ENCODE measurements at regions not wholly inside any gene's neighbourhood (a gene's known extent, or its start where the extent isn't known, plus 50 kb on each side); places are given as distances from the start of the nearest gene placed in this dataset.

GRCh38 chr21:24278711-24279110 is 1328.6 kb downstream of the MRPL39 start:
- no peak for DNase-seq (ENCODE audit: insufficient read length, low spot score, missing footprints)
- TF ChIP-seq CTCF (IDR thresholded peaks at IDR 0.05; ENCODE audit: extremely low read depth, low read depth, low read length), result no peak
- Histone ChIP-seq H2AFZ (ENCODE audit: low read length) (no peak overlapping the region), H4K20me1 (ENCODE audit: insufficient read depth, low read length) (no peaks in the 10 kb centered on the region), H3K9me3 (ENCODE audit: low read depth, low read length) (no peaks in the 10 kb centered on the region), H3K36me3 (ENCODE audit: insufficient read depth, low read length) (no peaks in the 10 kb centered on the region), H3K4me1 (ENCODE audit: insufficient read depth, low read length) (no peaks in the 10 kb centered on the region), H3K27ac (ENCODE audit: low read depth, low read length) (no peak overlapping the region), H3K4me3 (ENCODE audit: insufficient read depth, low read length) (no peak overlapping the region), H3K79me2 (ENCODE audit: insufficient read depth, low read length) (no peaks in the 10 kb centered on the region), H3K4me2 (ENCODE audit: insufficient read depth, low read length) (no peak overlapping the region), H3K27me3 (ENCODE audit: insufficient read depth, low read length) (no peaks in the 10 kb centered on the region)

GRCh38 chr21:24276204-24276603 is 1331.1 kb downstream of the MRPL39 start:
- no peak overlapping the region for H3K4me3 ChIP-seq (ENCODE audit: insufficient read depth, low read length)
- H3K4me1 ChIP-seq (ENCODE audit: insufficient read depth, low read length), result no peaks in the 10 kb centered on the region
- H3K4me2 ChIP-seq (ENCODE audit: insufficient read depth, low read length), result no peak overlapping the region
- no peak for DNase-seq (ENCODE audit: insufficient read length, low spot score, missing footprints)
- no peaks in the 10 kb centered on the region for H3K9me3 ChIP-seq (ENCODE audit: low read depth, low read length)
- H3K36me3 ChIP-seq (ENCODE audit: insufficient read depth, low read length), result no peaks in the 10 kb centered on the region
- no peak overlapping the region for H3K27ac ChIP-seq (ENCODE audit: low read depth, low read length)
- H4K20me1 ChIP-seq (ENCODE audit: insufficient read depth, low read length), result no peaks in the 10 kb centered on the region
- TF ChIP-seq CTCF (IDR thresholded peaks at IDR 0.05; ENCODE audit: extremely low read depth, low read depth, low read length), result no peak
- no peaks in the 10 kb centered on the region for H3K79me2 ChIP-seq (ENCODE audit: insufficient read depth, low read length)
- no peaks in the 10 kb centered on the region for H3K27me3 ChIP-seq (ENCODE audit: insufficient read depth, low read length)
- H2AFZ ChIP-seq (ENCODE audit: low read length), result no peak overlapping the region

- Histone ChIP-seq H4K20me1 (ENCODE audit: insufficient read depth, low read length) (no peaks in the 10 kb centered on the region), H3K27me3 (ENCODE audit: insufficient read depth, low read length) (no peaks in the 10 kb centered on the region), H2AFZ (ENCODE audit: low read length) (no peak overlapping the region), H3K27ac (ENCODE audit: low read depth, low read length) (no peak overlapping the region), H3K36me3 (ENCODE audit: insufficient read depth, low read length) (no peaks in the 10 kb centered on the region), H3K4me2 (ENCODE audit: insufficient read depth, low read length) (no peak overlapping the region), H3K4me1 (ENCODE audit: insufficient read depth, low read length) (no peaks in the 10 kb centered on the region), H3K9me3 (ENCODE audit: low read depth, low read length) (no peaks in the 10 kb centered on the region), H3K4me3 (ENCODE audit: insufficient read depth, low read length) (no peak overlapping the region), H3K79me2 (ENCODE audit: insufficient read depth, low read length) (no peaks in the 10 kb centered on the region)
- DNase-seq (ENCODE audit: insufficient read length, low spot score, missing footprints), result no peak
- no peak for TF ChIP-seq CTCF (IDR thresholded peaks at IDR 0.05; ENCODE audit: extremely low read depth, low read depth, low read length)
Observed at GRCh38 chr21:24275616-24276015, 1331.7 kb downstream of the MRPL39 start.

GRCh38 chr21:24272521-24272938 is 1334.8 kb downstream of the MRPL39 start:
- Histone ChIP-seq H2AFZ (ENCODE audit: low read length) (no peak overlapping the region), H4K20me1 (ENCODE audit: insufficient read depth, low read length) (no peaks in the 10 kb centered on the region), H3K36me3 (ENCODE audit: insufficient read depth, low read length) (no peaks in the 10 kb centered on the region), H3K9me3 (ENCODE audit: low read depth, low read length) (no peaks in the 10 kb centered on the region), H3K4me2 (ENCODE audit: insufficient read depth, low read length) (no peak overlapping the region), H3K4me3 (ENCODE audit: insufficient read depth, low read length) (no peak overlapping the region), H3K27ac (ENCODE audit: low read depth, low read length) (no peak overlapping the region), H3K4me1 (ENCODE audit: insufficient read depth, low read length) (no peaks in the 10 kb centered on the region), H3K27me3 (ENCODE audit: insufficient read depth, low read length) (no peaks in the 10 kb centered on the region), H3K79me2 (ENCODE audit: insufficient read depth, low read length) (no peaks in the 10 kb centered on the region)
- TF ChIP-seq CTCF (IDR thresholded peaks at IDR 0.05; ENCODE audit: extremely low read depth, low read depth, low read length), result no peak
- DNase-seq (ENCODE audit: insufficient read length, low spot score, missing footprints), result no peak
